ENCODE measurements at regions not wholly inside any gene's neighbourhood (a gene's known extent, or its start where the extent isn't known, plus 50 kb on each side); places are given as distances from the start of the nearest gene placed in this dataset.

- POLR2A ChIA-PET, result no interaction called here
These were observed 1229.6 kb downstream of the SUCLG1 start for GRCh38 chr2:83229443-83229842.

GRCh38 chr2:83224591-83225200 lies 1234.4 kb downstream of the SUCLG1 start:
- H3K36me3 ChIP-seq (ENCODE audit: control insufficient read depth, insufficient read depth, low read length), result no peaks in the 10 kb centered on the region
- in situ Hi-C loops (cut with HindIII; ENCODE audit: low pct_unique_long_range_greater_than_20kb, low sequenced_read_pairs), result no loop called here
- H3K4me3 ChIP-seq (ENCODE audit: low read depth in 2 of 2, low read length in 2 of 2), result no peak overlapping the region
- ATAC-seq (no peak), DNase-seq (ENCODE audit: low read depth, low spot score) (no peak)
- no TSS peak for BruUV-seq (replicated peaks)
- ChIA-PET POLR2A (no interaction called here), CTCF (no interaction called here)
- no peaks in the 10 kb centered on the region for H3K27me3 ChIP-seq (ENCODE audit: control insufficient read depth, insufficient read depth, low read length)
- no peaks in the 10 kb centered on the region for H3K4me1 ChIP-seq (ENCODE audit: control insufficient read depth, insufficient read depth, low read length)
- intact Hi-C loops (cut with micrococcal nuclease; ENCODE audit: unreplicated experiment), result no loop called here
- TF ChIP-seq TCF7L2 (IDR thresholded peaks at IDR 0.05; ENCODE audit: low read depth, low read length) (no peak), POLR2AphosphoS5 (IDR thresholded peaks at IDR 0.05; ENCODE audit: low read depth, low read length) (no peak)
- H3K9me3 ChIP-seq (ENCODE audit: control insufficient read depth, insufficient read depth, low read depth, low read length), result no peaks in the 10 kb centered on the region
- H3K27ac ChIP-seq (ENCODE audit: low read length), result no peak overlapping the region

More at GRCh38 chr2:83229443-83229842, 1229.6 kb downstream of the SUCLG1 start:
- in situ Hi-C loops (cut with HindIII; ENCODE audit: low pct_unique_long_range_greater_than_20kb, low sequenced_read_pairs) (no loop called here), intact Hi-C loops (cut with micrococcal nuclease; ENCODE audit: unreplicated experiment) (no loop called here)
- CTCF ChIA-PET, result no interaction called here
- TF ChIP-seq CTCF (IDR thresholded peaks at IDR 0.05) (no peak), REST (IDR thresholded peaks at IDR 0.05; ENCODE audit: insufficient read depth in 1 of 2, low read depth in 2 of 2, low read length in 1 of 2) (no peak), POLR2AphosphoS5 (IDR thresholded peaks at IDR 0.05; ENCODE audit: low read depth, low read length) (no peak), TCF7L2 (IDR thresholded peaks at IDR 0.05; ENCODE audit: low read depth, low read length) (no peak), SIN3A (IDR thresholded peaks at IDR 0.05; ENCODE audit: borderline replicate concordance, insufficient read depth, low read depth, low read length) (no peak)
- H3K9me3 ChIP-seq (ENCODE audit: control insufficient read depth, insufficient read depth, low read depth, low read length), result no peaks in the 10 kb centered on the region
- DNase-seq (ENCODE audit: low read depth, low spot score) (no peak), ATAC-seq (no peak)
- H3K27ac ChIP-seq (ENCODE audit: low read length), result no peak overlapping the region
- no TSS peak for BruUV-seq (replicated peaks)
- H3K4me1 ChIP-seq (ENCODE audit: control insufficient read depth, insufficient read depth, low read length), result no peaks in the 10 kb centered on the region
- no peaks in the 10 kb centered on the region for H3K36me3 ChIP-seq (ENCODE audit: control insufficient read depth, insufficient read depth, low read length)
- no peak overlapping the region for H3K4me3 ChIP-seq (ENCODE audit: low read depth in 2 of 2, low read length in 2 of 2)
- no peaks in the 10 kb centered on the region for H3K27me3 ChIP-seq (ENCODE audit: control insufficient read depth, insufficient read depth, low read length)

GRCh38 chr2:83221258-83221657 lies 1237.8 kb downstream of the SUCLG1 start:
- no peak overlapping the region for H3K27ac ChIP-seq (ENCODE audit: low read length)
- DNase-seq (ENCODE audit: low read depth, low spot score) (no peak), ATAC-seq (no peak)
- in situ Hi-C loops (cut with HindIII; ENCODE audit: low pct_unique_long_range_greater_than_20kb, low sequenced_read_pairs) (no loop called here), intact Hi-C loops (cut with micrococcal nuclease; ENCODE audit: unreplicated experiment) (no loop called here)
- no peak for TF ChIP-seq TCF7L2 (IDR thresholded peaks at IDR 0.05; ENCODE audit: low read depth, low read length)
- no peak for TF ChIP-seq POLR2AphosphoS5 (IDR thresholded peaks at IDR 0.05; ENCODE audit: low read depth, low read length)
- TF ChIP-seq REST (IDR thresholded peaks at IDR 0.05; ENCODE audit: insufficient read depth in 1 of 2, low read depth in 2 of 2, low read length in 1 of 2), result no peak
- TF ChIP-seq CTCF (IDR thresholded peaks at IDR 0.05), result no peak
- TF ChIP-seq SIN3A (IDR thresholded peaks at IDR 0.05; ENCODE audit: borderline replicate concordance, insufficient read depth, low read depth, low read length), result no peak
- H3K27me3 ChIP-seq (ENCODE audit: control insufficient read depth, insufficient read depth, low read length), result no peaks in the 10 kb centered on the region
- ChIA-PET POLR2A (no interaction called here), CTCF (no interaction called here)
- no peaks in the 10 kb centered on the region for H3K9me3 ChIP-seq (ENCODE audit: control insufficient read depth, insufficient read depth, low read depth, low read length)
- no TSS peak for BruUV-seq (replicated peaks)
- no peak overlapping the region for H3K4me3 ChIP-seq (ENCODE audit: low read depth in 2 of 2, low read length in 2 of 2)
- H3K36me3 ChIP-seq (ENCODE audit: control insufficient read depth, insufficient read depth, low read length), result no peaks in the 10 kb centered on the region
- no peaks in the 10 kb centered on the region for H3K4me1 ChIP-seq (ENCODE audit: control insufficient read depth, insufficient read depth, low read length)

Measured in Panc1 (cell line).